ENCODE measurements at regions not wholly inside any gene's neighbourhood (a gene's known extent, or its start where the extent isn't known, plus 50 kb on each side); places are given as distances from the start of the nearest gene placed in this dataset.
"Not testable (repeated sequence)": the region's sequence is repeated elsewhere in the genome, so short reads cannot be mapped to it uniquely, and the experiment has no call there.

DNA sequence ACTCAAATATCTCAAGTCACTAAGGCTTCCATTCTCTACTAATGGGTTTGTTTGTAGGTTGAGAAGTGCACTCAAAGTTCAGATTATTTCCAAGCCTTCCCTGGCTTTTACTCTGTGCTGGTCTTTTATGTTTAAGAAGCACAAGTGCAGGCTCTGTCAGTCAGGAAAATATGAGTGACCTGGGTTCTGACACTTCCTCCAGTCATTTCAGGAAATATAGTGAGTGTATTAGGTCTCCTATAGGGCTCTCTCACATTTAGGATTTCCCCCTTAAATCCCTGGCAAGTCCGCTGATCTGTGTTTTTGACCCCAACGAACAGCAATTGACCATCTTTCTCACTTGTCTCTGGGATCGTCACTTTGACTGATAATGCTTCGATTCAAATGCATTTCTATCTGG is 210.2 kb downstream of the ARPP21 start:
- no peak for DNase-seq

DNA sequence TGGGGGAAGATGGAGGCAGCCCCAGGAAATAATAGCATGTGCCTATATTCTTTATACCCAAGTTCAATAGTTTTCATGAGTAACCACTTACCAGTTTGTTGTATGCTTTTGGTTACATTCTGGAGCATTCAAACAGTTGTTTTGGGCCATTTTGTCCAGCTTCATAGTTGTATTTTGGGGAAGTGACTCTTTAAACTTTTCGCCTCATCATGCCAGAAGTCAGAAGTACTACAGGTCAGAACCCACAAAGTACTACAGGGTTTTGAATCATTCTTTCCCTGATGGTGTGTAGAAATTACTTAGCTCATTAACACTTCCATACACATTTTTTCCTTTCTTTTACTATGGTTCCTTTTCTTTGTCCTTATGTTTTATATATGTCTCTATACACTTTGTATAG is 210.6 kb downstream of the ARPP21 start:
- DNase-seq: no peak

DNA sequence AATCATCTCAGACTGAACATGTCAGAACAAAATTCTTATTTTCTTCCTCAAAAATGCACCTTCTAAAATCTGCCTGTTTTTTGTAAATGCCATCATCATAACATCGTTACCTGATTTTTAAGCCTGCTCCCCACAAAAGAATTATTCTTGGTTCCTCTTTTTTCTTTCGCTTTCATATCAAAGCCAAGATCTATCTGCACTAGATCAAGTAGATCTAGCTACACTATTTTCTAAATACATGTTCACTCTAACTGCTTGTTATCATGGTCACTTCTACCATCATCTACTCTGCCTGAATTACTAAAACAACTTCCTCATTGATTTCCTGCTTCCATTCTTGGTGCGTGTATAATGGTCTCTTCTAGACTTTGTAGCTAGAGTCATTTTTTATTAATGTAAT is 217.7 kb downstream of the ARPP21 start:
- no peak for DNase-seq

DNA sequence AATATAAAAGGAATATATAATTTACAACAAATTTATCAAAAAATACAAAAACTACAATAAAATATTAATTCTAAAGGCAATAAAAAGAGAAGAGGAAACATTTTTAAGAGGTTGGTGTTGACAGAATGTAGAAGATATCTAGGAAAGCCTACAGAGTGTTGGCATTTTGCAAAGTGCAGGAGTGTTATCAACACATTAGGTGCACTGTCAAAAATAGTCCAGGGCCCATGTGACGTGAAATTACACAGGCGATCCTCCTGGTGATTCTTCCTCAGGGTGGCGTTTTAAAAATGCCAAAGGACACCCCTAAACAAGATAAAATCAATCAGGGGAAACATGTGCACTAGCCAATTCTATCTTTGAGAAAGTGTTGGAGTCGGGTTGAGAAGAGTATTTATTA is 222.7 kb downstream of the ARPP21 start:
- no peak for DNase-seq

DNA sequence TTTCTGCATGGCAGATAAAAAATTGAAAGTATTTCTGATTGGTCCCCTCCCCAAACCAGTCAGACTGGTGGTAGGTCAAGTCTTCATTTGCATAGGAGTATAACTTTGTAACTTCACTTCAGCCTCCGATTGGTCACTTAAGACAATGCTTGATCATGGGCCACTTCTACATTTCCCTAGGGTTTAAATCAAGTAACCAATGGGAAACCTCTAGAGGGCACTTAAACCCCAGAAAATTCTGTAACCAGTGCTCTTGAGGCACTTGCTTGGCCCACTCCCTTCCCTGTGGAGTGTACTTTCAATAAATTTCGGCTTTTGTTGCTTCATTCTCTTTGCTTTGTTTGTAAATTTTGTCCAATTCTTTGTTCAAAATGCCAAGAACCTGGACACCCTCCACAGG is 225.5 kb downstream of the ARPP21 start:
- DNase-seq: no peak

DNA sequence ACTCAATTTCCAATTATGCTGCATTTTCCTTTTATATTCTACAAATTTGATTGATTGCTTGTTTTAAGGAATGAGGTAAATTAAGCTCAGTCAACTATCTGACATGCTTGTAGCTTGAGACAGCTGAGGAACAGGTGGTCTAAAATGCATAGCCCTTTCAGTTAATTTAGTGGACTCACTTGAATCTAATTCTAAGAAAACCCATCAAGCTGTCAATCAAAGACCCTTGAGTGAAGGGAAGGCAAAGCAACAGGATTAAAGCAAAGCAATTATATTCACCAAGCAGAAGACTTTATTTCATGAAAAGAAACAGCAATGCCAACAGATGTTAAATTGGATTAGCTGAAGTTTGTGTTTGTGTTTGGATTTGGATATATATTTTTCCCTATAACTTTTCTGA is 228.5 kb downstream of the ARPP21 start:
- DNase-seq: no peak

DNA sequence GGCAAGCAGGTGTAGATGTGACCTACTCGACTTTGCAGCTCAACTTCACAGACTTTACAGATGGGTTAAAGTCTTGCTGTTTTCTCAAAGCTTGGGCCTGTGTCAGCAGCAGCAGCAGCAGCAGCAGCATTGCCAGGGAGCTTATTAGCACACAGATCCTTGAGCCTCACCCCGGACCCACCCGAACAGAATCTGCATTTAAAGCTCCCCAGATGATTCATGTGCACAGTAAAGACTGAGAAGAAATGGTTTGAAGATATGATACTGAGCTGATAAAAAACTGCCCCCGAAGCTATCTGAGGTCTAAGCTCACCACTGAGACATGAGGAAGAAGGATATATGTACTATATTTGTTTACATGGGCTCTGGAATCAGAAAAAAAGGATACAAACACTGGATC is 231.7 kb downstream of the ARPP21 start:
- DNase-seq: no peak

DNA sequence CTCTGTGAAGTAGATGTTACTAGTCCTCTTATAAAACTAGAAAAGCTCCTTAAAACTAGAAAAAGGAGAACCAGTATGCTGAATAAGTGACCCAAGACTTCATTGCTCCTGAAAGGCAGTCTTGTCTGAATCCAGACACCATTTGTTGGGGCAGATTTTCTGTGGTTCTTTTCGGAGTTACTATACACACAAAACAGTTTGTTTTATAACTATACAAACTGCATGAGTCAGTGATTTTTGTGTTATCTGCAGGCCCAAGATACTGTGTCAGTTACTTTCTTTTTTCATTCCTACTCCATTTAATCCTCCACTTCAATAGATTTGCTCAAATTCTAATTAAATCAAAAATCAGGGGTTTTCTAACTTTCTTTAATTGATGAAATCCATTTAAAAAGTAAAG is 244.6 kb downstream of the ARPP21 start:
- no peak for DNase-seq

DNA sequence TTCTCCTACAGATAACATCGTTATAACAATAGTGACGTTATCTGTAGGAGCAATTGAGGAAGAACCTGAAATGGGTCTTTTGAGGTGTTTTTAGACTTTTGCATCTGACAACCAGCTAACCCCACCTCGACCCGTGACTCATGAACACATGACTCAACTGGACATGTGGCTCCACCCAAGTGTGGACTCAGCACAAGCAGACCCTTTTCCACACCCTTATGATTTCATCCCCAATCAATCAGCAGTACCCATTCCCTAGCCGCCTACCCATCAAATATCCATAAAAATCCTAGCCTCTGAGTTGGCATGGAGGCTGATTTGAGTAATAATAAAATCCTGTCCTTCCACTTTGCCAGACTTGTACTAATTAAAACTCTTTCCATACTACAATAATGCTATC is 255.4 kb downstream of the ARPP21 start:
- DNase-seq: no peak

DNA sequence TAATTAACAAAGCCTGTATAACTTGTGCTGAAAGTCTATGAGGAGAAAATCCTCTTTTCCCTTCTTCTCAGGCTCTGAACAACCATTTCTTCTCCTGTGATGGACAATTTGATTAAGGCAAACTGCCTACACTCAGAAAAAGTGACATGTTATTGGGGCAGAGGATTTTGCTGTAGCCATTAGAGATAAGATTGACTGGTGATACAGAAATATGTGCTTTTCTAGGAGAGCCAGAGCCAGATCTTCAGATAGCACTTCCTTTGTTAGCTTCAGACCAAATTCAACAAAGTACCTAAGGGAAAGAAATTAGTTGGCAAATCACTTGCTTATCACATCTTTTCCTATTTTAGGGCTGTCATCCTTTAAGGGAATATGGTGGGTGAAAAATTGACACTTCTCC is 259.9 kb downstream of the ARPP21 start:
- no peak for DNase-seq

DNA sequence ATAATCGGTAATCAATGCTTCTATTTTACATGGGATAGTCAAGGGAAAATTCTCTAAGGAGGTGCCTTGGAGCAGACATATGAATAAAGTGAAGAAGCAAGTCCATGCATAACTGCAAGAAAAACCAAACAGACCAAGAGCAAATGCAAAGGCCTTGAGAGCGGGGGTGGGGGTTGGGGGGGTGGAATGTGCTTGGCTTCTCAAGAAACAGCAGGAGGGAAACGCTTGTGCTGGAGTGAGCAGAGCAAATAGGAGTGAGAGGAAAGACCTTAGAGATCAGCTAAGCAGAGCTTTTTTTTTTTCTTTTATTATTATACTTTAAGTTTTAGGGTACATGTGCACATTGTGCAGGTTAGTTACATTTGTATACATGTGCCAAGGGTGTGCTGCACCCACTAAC is 260.8 kb downstream of the ARPP21 start:
- no peak for DNase-seq

DNA sequence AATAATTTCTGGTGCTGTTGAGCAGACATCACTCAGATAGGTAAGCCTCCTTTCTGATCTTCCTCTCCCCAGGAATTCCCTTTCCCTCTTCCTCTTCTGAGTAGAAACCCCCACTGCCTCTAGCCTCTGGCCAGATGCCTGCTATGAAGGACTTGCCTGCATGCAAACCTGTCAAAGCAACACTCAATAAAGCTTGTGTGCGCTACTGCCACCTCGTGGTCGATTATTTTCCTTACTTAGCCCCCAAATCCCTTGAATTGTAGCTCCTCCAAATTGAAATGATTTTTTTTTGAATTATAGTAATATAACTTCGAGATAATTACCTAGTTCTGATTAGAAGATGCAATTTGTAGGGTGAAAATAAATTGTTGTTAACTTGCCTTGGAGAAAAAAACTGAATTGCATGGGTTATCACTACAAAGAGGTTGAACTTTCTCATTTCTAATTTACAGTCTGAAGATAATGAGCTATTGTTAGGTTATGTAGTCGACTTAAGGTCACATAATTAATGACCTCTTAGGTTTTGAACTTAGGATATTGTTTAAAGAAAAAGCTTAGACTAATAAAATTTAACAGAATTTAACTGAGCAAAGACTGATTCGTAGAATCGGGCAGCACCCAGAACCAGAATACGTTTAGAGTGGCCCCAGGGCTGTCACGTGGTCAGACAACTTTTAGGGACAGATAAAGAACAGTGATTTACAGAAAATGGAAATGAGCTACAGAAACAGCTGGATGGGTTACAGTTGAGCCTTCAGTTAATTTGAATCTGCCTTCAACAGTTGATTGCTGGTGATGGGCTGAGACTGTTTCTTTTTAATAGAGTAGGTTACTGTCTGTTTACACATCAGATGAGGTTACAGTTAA is 269.3 kb downstream of the ARPP21 start:
- DNase-seq: peak; percentile 48

DNA sequence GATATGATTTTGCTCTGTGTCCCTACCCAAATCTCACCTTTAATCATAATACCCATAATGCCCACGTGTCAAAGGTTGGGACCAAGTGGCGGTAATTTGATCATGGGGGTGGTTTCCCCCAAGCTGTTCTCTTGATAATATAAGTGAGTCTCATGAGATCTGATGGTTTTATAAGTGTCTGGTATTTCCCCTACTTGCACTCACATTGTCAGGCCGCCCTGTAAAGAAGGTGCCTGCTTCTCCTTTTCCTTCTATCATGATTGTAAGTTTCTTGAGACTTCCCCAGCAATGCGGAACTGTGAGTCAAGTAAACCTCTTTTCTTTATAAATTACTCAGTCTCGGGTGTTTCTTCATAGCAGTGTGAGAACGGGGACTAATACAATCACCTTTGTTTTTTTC is 279.8 kb downstream of the ARPP21 start:
- DNase-seq: no peak

DNA sequence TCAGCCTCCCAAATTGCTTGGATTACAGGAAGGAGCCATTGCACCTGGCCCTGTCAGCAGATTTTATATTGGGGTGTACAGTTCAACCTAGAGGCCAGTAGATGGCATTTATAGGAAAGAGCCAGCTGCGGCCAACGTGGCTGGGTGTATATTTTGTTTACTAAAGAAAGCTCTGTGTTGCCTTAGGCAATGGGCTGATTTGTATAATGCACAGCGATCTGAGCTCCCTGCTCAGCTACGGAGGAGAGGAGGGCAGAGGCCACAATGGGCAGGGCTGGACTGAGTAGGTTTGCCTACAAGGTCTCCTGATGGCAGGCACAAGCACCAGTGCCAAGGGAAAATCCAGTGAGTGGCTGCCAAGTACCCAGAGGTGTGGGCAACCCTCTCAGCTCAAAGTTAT is 282.4 kb downstream of the ARPP21 start:
- DNase-seq: no peak

DNA sequence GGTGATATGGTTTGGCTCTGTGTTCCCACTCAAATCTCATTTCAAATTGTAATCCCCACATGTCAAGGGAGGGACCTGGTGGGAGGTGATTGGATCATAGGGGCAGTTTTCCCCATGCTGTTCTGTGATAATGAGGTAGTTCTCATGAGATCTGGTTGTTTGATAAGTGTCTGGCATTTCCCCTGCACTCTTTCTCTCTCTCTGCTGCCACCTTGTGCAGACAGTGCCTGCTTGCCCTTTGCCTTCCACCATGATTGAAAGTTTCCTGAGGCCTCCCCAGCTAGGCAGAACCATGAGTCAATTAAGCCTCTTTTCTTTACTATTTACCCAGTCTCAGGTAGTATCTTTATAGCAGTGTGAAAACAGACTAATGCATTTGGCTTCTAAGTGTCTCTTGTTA is 284.7 kb downstream of the ARPP21 start:
- DNase-seq: not testable (repeated sequence)

DNA sequence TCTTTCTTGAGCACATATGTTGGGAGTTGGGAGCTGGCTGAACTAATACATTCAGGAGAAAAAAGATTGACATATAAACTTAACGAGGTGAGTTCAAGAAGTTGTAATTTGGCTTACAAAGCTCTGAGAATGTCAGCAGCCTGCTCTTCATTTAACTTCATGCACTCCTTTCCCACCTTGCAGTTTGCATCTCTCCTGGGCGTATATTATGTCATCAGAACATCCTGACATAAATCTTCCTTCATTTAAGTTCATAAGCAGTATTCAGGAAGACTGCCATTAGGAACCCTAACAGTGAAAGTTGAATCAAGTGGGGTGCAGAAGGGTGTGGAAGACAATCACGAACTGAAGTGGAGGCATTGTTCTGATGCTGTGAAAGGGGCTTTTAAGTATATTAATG is 288.1 kb downstream of the ARPP21 start:
- DNase-seq: no peak

DNA sequence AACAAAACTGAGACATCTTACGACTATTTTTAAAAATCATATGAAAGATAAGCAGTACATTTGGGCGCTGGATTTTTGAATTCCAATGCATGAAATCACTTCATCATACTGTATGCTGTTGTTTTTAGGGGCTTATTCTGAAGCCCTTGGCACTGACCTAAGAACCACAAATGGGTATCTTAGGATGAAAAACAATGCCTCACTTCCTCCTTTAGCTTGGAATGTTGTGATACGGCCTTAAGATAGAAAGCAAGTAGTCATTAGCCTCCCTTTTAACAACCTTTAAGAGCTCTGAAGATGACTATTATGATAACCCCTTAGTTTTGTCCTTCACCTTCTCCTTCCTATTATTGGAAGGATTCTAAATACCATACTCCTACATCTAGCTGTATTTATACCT is 289.8 kb downstream of the ARPP21 start:
- DNase-seq: no peak

DNA sequence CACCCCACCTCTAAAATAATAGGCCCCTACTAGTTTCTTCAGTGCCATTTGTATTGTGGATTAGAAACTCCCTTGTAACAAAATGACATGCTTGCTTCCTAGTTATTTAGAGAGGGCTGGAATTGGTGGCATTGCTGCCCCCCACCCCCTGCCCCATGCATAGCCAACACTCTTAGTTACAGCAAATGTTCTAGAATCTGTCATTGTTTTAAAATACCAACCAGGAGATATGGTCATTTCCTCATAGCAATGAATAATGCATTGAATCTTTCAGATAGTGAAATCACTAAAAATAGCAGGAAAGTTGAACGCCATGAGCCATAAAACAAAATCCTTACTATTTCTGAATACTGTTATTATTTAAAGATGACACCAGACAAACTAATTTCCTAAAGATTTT is 292.5 kb downstream of the ARPP21 start:
- DNase-seq: no peak

DNA sequence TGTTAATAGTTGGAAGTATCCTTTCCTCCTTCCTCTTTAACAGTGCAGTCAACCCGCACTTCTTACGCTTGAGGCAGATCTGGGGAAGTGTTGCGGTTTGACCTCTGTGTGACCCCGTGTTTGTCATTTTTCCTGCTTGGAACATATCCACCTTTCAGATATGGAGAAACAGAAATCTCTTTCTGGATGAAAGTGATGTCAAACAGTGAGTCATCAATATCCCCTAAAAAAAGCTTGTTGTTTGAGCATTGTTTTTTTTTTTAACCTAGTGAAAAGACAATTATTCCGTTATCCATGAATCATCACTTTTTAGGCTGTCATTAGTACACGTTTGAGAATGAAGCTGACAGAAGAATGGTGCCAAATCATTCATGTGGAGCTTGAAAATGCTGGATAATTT is 293.7 kb downstream of the ARPP21 start:
- no peak for DNase-seq

DNA sequence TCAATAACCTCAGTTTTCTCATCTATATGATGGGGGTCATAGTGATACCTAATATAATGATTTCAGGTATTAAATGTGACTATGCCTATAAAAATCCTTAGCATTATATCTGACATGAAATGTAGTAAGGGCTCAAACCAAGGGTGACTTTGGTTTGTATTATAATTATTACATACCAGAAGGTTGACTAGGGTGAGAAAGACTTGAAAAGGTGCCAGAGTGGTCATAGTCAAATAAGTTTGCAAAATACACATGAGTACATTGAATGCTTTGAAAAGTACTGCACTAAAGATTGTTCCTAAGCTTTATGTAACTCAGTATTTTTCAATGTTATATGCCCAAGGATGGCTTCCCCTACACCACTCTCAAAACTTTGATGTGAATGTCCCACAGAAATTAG is 297.2 kb downstream of the ARPP21 start:
- DNase-seq: no peak

DNA sequence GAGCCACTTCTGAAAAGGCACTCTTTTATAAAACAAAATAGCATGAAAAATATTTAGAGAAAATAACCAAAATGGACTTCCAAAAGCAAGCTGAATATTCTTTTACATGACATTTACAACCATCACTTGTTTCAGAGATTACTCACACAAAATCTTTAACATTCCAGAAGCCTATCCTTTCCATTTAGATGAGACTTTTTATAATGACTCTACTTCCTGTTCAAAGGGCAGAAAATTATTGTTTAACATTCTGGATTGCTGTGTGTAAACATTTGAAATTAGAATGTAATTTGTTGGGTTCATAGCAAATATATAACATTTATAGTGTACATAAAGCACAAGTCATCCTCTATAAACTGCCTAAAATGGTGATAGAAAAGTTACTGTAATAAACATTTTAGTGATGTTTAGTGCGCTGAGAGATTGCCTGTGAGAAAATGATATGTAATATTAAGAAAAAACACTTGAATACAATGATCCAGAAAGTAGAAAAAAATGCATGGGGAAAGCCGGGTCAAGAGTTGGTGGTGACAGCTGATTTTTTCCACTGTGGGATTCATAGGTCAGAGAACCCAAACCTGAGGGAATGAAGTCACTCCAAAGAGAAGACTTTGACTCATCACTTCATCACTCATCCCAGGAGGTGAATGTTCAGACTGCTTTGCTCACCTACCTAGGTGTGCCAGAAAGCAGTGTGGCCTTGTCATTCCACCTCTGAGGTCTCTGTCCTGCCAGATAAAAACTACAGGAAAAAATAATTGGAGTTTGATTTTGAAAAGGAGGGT is 305.8 kb downstream of the ARPP21 start:
- DNase-seq: no peak

DNA sequence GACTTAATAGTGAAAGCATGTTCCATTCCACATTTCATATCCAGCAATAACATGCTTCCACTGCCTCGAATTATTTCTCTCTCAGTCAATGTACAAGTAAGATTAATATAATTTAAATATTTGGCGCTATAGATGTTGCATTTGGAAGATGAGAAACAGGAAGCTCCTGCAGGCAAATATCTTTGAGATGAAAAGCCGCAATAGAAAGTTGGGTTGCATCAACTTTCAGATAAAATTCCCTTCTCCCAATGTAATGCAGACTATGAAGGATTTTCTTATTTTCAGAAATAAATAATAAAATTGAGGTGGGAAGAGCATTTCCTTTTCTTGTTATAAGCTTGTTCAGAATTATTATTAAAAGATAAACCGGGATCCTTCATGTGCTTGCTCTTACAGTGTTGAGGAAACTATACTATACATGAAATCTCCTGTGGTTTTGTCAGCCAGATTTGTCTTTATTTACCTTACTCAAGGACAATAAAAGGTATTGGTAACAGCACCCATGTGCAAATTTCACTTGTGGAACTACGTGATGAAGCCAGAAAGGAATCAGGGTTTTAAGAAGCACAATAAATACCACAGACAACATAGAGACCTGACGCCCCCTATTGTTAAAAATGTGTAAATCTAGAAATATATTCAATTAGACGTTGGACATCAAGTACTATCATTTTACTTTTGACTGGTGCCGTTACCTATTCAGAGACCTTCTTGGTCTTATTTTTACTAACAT is 307.0 kb downstream of the ARPP21 start:
- peak; percentile 3 for DNase-seq

DNA sequence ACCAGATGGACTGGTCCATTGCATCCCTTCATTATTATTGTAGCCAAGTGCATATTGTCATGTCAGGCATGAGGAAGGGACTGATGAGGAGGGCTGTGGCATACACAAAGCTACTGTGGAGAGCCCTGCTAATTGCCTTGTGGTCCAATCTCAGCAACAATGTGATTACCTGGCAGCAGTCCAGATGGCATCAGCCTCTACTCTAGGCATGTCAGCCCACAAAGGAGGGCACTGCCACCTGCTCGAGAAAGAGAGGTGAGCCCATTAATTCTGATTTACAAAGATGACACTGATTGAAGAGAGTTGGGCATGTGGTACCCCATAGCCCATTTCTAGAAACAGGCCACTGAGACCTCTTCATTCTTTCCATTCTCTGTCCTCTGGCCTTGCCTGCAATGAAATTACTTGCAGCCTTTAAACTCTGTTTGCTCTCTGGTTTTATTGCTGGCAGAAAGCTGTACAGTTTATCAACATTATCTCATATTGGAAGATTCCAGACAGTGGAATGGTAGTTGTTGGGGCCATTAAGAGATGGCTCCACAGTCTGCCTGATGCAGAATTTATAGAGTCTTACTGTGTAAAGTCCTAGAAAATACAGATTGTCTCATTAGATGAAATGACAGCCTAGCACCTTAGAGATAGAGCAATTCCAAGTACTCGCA is 307.7 kb downstream of the ARPP21 start:
- DNase-seq: no peak
